Effector CD8-positive, alpha-beta T cell (primary cell): ENCODE measurements at regions not wholly inside any gene's neighbourhood (a gene's known extent, or its start where the extent isn't known, plus 50 kb on each side); places are given as distances from the start of the nearest gene placed in this dataset.

ENCODE experiments used
- DNase-seq: peaks from one replicate; lab custom pipeline; 2025; lab: John Stamatoyannopoulos, UW

DNA sequence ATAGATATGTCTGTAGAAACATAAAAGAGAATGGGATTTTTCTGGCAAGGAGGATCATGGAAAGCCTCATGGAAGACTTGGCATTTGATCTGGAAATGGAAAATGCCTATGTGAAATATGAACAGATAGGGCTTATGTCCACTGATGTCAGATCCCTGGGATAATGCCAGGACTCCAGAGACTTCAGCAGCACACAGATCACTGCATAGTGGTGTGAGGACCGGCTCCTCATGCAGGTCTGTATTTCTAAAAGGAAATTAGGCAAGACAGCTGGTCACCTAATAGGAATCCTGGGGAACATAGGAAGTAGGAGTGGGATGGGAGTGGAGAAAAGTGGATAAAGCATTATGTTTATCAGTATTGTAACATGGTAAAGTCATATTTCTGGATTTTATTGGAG lies 56.8 kb upstream of the IPO9 start:
- no peak for DNase-seq

DNA sequence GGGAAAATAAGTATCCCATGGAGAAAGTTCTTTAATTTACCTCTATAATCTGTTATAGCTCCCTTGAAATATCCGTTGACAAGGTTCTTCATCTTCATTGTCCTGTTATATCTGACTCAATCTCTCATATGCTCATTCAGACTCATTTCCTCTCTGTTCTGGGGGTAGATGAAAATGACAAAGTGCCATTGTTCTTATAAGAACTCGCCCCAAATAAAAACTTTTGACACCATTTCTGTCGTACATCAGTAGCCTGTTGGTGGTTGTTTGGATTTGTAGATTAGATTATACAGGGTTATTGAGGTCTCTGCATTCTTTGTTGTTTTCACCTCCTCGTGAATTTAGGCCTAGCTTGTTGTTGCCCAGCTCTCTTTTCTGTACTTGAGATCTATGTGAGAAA lies 55.2 kb upstream of the IPO9 start:
- no peak for DNase-seq

DNA sequence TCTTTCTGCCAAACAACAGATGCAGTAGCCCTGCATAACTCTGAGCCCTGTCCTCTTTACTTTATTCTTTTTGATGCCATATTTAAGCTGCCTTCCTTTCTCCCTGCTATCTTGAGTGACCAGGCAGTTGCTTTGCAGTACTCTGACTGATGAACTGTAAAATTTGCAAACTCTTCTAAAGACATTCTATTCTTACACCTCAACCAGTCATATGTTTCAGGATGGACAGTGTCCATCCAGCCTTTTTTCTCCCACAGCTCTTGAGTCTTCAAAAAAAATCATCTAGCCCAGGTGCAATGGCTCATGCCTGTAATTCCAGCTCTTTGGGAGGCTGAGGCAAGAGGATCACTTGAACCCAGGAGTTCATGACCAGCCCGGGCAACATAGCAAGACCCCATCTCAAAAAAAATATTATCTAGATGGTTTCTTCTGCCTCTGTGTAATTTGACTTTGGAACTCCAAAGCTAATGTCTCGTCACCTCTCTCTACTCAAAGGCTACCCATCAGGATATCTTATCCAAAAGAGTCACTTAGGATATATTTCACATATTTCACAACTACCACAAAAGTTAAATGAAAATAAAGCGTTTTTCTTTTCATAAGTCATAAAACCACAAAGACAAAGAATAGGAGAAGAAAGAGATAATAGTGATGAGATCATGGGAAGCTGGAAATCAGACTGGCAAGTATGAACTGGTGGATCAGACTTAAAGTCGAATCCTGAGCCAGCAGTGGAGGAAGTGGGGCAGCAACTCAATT lies 54.6 kb upstream of the IPO9 start:
- no peak for DNase-seq

DNA sequence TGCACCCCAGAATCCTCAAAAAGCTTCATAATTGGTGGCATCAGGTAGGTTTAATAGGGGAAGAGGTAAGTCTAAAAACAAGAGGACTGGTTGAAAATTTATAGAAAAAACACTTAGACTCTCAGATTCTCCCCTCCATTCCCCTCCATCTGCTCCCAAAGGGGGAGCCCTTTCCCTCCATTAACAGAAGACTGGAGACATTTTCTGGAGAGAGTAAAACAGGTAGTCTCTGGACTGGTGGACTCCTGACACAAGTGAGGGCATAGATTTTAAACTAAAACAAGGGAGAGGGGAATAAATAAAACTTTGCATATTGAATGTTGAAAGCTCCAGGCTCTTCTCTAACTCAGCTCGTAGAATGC lies 54.0 kb upstream of the IPO9 start:
- no peak for DNase-seq

DNA sequence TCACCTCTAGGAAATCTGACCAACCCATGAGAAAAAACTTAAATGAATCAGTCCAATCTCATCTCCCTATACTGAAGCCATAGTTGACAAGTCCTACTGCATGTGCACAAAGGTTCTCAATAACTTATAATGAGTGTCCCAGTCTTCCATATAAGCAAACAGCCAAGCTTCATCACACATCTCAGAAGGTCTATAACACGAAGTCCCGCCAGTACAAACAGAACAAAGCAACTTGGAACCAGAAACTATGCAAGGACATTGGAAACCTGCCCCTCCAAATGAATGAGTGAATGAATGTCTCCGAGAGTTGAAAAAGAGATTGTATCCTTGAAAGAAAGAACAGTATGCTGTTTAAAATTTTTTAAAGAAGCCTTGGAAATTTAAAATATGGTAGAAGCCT lies 53.6 kb upstream of the IPO9 start:
- DNase-seq: no peak

DNA sequence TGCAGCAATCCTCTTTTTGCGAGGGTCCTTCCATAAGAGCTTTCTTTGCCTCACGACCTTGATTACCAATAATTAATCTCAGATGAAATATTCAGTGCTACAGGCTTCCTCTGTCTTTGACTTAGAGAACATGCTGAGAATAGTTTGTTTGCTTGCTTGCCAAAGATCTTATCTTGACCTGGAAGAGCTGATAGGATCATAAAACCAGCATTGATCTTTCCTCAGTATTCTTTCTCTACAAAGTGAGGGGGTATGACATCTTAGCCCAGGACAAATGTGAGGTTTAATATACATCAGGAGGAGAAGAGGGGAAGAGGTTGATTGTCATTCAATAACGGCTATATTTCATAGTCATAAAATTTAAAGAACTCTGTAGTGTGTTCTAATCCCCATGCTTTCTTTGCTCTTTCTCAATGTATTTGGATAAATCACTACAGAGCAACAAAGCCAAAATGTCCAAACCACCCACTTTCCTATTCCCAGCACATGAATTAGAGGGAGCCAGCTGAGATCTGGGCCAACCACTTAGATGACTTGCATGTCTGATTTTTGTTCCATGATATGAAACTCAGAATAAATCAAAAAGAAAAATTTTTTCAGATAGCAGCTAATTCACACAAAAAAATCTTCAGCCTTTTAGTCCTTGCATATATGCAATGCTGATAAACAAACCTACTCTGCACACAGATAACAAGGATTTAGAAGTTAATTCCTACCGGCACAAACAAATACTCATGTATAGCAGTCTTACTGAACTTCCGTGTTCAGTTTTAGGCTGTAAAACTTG lies 50.5 kb upstream of the IPO9 start:
- no peak for DNase-seq
